SHP77 treated with DMSO at 0.1 percent for 48 hours (cell line): ENCODE measurements at regions not wholly inside any gene's neighbourhood (a gene's known extent, or its start where the extent isn't known, plus 50 kb on each side); places are given as distances from the start of the nearest gene placed in this dataset.
"Not testable (repeated sequence)": the region's sequence is repeated elsewhere in the genome, so short reads cannot be mapped to it uniquely, and the experiment has no call there.

ENCODE experiments used
- DNase-seq: peaks from one replicate; lab custom pipeline; 2025; lab: John Stamatoyannopoulos, UW

- not testable (repeated sequence) for DNase-seq
Observed at GRCh38 chr11:86166287-86166686, 78.3 kb upstream of the EED start.

- no peak for DNase-seq
Observed at GRCh38 chr11:86164106-86164505, 80.4 kb upstream of the EED start.

- DNase-seq, result not testable (repeated sequence)
Observed at GRCh38 chr11:86163221-86163876, 81.2 kb upstream of the EED start.

- no peak for DNase-seq
Observed at GRCh38 chr11:86162239-86162638, 82.3 kb upstream of the EED start.

GRCh38 chr11:86161837-86162236 lies 82.7 kb upstream of the EED start:
- DNase-seq, result no peak

- DNase-seq, result no peak
Observed at GRCh38 chr11:86161336-86161735, 83.2 kb upstream of the EED start.

GRCh38 chr11:86160541-86161149 lies 83.9 kb upstream of the EED start:
- no peak for DNase-seq

GRCh38 chr11:86159581-86159891 lies 85.0 kb upstream of the EED start:
- no peak for DNase-seq

GRCh38 chr11:86158704-86159580 lies 85.6 kb upstream of the EED start:
- no peak for DNase-seq

- no peak for DNase-seq
Observed at GRCh38 chr11:86157797-86158378, 86.7 kb upstream of the EED start.

- DNase-seq, result no peak
Observed at GRCh38 chr11:86156397-86156955, 87.6 kb upstream of the PICALM start.

GRCh38 chr11:86155200-86155844 lies 86.4 kb upstream of the PICALM start:
- DNase-seq, result no peak

GRCh38 chr11:86153439-86153838 lies 84.6 kb upstream of the PICALM start:
- no peak for DNase-seq

GRCh38 chr11:86152901-86153300 lies 84.0 kb upstream of the PICALM start:
- DNase-seq, result no peak

GRCh38 chr11:86152006-86152862 lies 83.3 kb upstream of the PICALM start:
- DNase-seq, result no peak

GRCh38 chr11:86151174-86152005 lies 82.5 kb upstream of the PICALM start:
- DNase-seq, result no peak

- no peak for DNase-seq
Observed at GRCh38 chr11:86150847-86151173, 81.9 kb upstream of the PICALM start.

- no peak for DNase-seq
Observed at GRCh38 chr11:86149792-86150191, 80.9 kb upstream of the PICALM start.

GRCh38 chr11:86148345-86148747 lies 79.5 kb upstream of the PICALM start:
- DNase-seq, result no peak

GRCh38 chr11:86147004-86147403 lies 78.1 kb upstream of the PICALM start:
- DNase-seq, result no peak
